Body of pancreas (tissue), 4 donors: ENCODE measurements at regions not wholly inside any gene's neighbourhood (a gene's known extent, or its start where the extent isn't known, plus 50 kb on each side); places are given as distances from the start of the nearest gene placed in this dataset.

Experiments
- ATAC-seq: fragments of 150-250 bp; one replicate; pipeline ENCODE4 v1.9.1; 2016
- DNase-seq, 4 donors: peaks; one replicate each; pipeline ENCODE4 v3.0.0-alpha.2; 2019
- H3K27ac ChIP-seq, 4 donors: fragments of 200-600 bp; sonication (generic); 1 replicate in 3 of 4; 2 replicates in 1 of 4; pipeline versions ENCODE4 v1.5.1 to v1.6.1; 2016 to 2019; ENCODE audit warnings: mild to moderate bottlenecking in 1 of 4, mixed read lengths in 1 of 4, moderate library complexity in 1 of 4
- H3K27me3 ChIP-seq, 2 donors: fragments of 200-600 bp; sonication (generic); one replicate each; pipeline ENCODE4 v1.6.0; 2016; ENCODE audit warnings: mild to moderate bottlenecking in 1 of 2
- H3K36me3 ChIP-seq, 2 donors: fragments of 200-600 bp; sonication (generic); replicated peaks in 1 of 2; 2 replicates each; pipeline ENCODE4 v1.5.1; 2016; ENCODE audit warnings: low read depth in 2 of 2; ENCODE audit not compliant: insufficient read depth in 1 of 2
- H3K4me1 ChIP-seq: fragments of 200-600 bp; sonication (generic); one replicate; pipeline ENCODE4 v1.6.0; 2016
- H3K4me3 ChIP-seq, 2 donors: fragments of 200-600 bp; sonication (generic); 1 replicate in 1 of 2; 2 replicates in 1 of 2; pipeline ENCODE4 v1.5.1; 2016 to 2019
- H3K9me3 ChIP-seq, 3 donors: fragments of 200-600 bp; sonication (generic); 1 replicate in 2 of 3; 2 replicates in 1 of 3; pipeline ENCODE4 v1.5.1; 2016
- POLR2A ChIP-seq, 3 donors: fragments of 450-650 bp; IDR thresholded peaks; one replicate each; pipeline ENCODE4 v1.6.1; 2016; ENCODE audit warnings: antibody characterized with exemption in 3 of 3, mild to moderate bottlenecking in 2 of 3
- WGBS, 2 donors: methylation state at CpG; one replicate each; pipeline ENCODE4 v1.1.5; 2017; 5-methylcytosine and 5-hydroxymethylcytosine counted together
- intact Hi-C: fragments of 100-400 bp; cut with DNase I; formaldehyde crosslinking; loops from one replicate; pipeline ENCODE4 v1.15.1; 2023
- TF ChIP-seq, protein P1 (sequence below), 7 experiments: fragments of 450-650 bp in 4 of 7; fragments of 200-600 bp in 3 of 7; sonication (generic) in 3 of 7; IDR thresholded peaks; one replicate each; pipeline ENCODE4 v1.5.1; 2016 to 2019; ENCODE audit warnings: antibody characterized with exemption in 7 of 7

DNA sequence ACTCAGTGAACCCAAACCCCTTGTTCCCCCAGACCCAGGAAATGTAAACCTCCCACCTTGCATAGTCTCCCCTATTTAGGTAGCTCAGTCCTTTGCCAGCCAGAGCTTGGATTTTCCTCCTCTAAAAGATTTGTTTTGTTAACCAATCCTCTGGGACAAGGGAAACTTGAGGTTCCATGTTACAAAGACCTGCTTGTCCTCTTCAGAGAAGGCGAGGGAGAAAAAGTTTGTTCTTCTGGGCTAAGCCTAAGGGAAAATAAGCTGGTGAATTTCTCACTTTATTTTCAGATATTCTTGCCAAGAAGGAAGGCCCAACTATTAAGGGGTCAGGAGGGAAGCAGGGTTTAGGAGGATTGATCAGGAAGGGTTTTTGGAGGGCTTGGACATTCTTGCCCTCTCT lies 136.1 kb upstream of the PROK2 start:
- TF ChIP-seq POLR2A (IDR thresholded peaks at IDR 0.05) = no peak
- TF ChIP-seq, protein P1, sequence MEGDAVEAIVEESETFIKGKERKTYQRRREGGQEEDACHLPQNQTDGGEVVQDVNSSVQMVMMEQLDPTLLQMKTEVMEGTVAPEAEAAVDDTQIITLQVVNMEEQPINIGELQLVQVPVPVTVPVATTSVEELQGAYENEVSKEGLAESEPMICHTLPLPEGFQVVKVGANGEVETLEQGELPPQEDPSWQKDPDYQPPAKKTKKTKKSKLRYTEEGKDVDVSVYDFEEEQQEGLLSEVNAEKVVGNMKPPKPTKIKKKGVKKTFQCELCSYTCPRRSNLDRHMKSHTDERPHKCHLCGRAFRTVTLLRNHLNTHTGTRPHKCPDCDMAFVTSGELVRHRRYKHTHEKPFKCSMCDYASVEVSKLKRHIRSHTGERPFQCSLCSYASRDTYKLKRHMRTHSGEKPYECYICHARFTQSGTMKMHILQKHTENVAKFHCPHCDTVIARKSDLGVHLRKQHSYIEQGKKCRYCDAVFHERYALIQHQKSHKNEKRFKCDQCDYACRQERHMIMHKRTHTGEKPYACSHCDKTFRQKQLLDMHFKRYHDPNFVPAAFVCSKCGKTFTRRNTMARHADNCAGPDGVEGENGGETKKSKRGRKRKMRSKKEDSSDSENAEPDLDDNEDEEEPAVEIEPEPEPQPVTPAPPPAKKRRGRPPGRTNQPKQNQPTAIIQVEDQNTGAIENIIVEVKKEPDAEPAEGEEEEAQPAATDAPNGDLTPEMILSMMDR (IDR thresholded peaks at IDR 0.05) = no peak
- Histone ChIP-seq H3K27me3 (no peaks in the 10 kb centered on the region), H3K27ac (no peak overlapping the region), H3K4me1 (no peaks in the 10 kb centered on the region), H3K9me3 (no peaks in the 10 kb centered on the region), H3K36me3 (no peaks in the 10 kb centered on the region), H3K4me3 (no peak overlapping the region)
- intact Hi-C loops = no loop called here
- WGBS, 2 donors = 60 to 87% methylated on average over 1 of the region's 1 CpG
- DNase-seq = no peak
- no peak for ATAC-seq

DNA sequence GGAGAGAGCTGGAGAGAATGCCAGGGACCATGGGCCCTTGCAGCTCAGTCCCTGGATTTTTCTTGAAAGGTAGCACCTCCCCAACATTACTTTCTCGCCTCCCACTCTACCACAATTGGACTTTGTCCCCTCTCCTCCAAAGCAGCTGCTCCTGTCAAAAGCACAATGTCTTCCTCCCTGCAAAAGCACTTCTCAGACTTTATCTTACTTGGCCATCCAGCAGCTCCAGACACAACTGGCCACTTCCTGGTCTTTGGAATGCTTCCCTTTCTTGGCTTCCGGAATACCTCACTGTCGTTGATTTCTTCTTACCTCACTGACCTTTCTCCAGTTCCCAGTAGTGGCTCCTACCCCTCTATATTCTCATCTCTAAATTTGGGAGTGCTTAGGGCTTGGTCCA lies 134.6 kb upstream of the PROK2 start:
- H3K4me3 ChIP-seq = no peak overlapping the region
- no peak overlapping the region for H3K27ac ChIP-seq
- H3K36me3 ChIP-seq = no peaks in the 10 kb centered on the region
- intact Hi-C loops = no loop called here
- TF ChIP-seq, protein P1 (IDR thresholded peaks at IDR 0.05) = no peak
- TF ChIP-seq POLR2A (IDR thresholded peaks at IDR 0.05) = no peak
- no peaks in the 10 kb centered on the region for H3K27me3 ChIP-seq
- H3K9me3 ChIP-seq = no peaks in the 10 kb centered on the region
- DNase-seq (no peak), ATAC-seq (no peak)
- 51 to 60% methylated on average over 3 of the region's 3 CpGs for WGBS, 2 donors
- no peaks in the 10 kb centered on the region for H3K4me1 ChIP-seq

DNA sequence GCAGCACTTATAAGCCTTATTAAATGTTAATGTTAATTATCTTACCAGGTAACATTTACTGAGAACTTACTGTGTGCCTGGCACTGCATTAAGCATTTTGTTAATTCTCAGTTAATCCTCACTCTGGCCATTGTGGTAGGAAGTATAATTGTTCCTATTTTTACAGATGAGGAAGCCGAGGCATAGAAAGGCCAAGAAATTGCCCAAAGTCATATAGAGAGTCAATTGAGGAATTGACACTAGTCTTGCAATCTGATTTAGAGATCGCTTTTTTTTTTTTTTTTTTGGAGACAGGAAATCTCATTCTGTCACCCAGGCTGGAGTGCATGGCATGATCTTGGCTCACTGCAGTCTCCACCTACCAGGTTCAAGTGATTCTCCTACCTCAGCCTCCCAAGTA lies 132.6 kb upstream of the PROK2 start:
- no peaks in the 10 kb centered on the region for H3K4me1 ChIP-seq
- ATAC-seq = no peak

DNA sequence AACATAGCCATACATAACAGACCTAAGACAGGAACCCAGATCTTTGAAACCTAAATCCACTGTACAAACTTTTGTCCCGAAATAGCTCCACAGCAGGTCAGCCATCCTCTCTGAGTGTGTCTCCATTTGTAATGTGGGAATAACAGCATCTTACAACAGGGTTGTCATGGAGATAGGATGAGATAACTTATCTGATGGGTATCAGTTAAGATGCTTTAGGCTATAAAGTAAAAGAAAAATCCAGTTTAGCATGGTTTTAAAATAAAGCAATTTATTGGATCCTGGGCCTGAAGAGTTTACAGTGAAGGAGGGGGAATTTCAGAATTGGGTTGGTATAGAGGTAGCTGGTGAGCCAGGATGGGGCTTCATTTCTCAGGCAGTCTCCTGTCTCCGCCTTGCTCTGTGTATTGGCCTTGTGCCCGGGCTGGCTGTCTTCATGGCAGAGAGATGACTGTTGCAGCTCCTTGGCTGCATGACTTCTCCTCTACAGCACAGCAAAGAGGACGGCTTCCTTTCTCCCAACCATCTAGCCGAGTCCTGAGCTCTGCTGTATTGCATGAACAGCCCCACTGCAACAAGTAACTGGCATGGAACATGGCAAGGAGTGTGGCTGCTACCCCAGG lies 131.9 kb upstream of the PROK2 start:
- H3K4me1 ChIP-seq = no peaks in the 10 kb centered on the region
- intact Hi-C loops = no loop called here
- TF ChIP-seq, protein P1 (IDR thresholded peaks at IDR 0.05) = no peak
- no peak for TF ChIP-seq POLR2A (IDR thresholded peaks at IDR 0.05)
- no peak overlapping the region for H3K4me3 ChIP-seq
- H3K36me3 ChIP-seq = no peaks in the 10 kb centered on the region
- DNase-seq (no peak), ATAC-seq (no peak)
- H3K27ac ChIP-seq = no peak overlapping the region
- WGBS, 2 donors = 71% methylated on average over 5 of the region's 5 CpGs
- no peaks in the 10 kb centered on the region for H3K27me3 ChIP-seq
- no peaks in the 10 kb centered on the region for H3K9me3 ChIP-seq

More for the DNA sequence above, 132.6 kb upstream of the PROK2 start:
- H3K36me3 ChIP-seq = no peaks in the 10 kb centered on the region
- intact Hi-C loops = no loop called here
- TF ChIP-seq, protein P1 (IDR thresholded peaks at IDR 0.05) = no peak
- no peak overlapping the region for H3K4me3 ChIP-seq
- no peaks in the 10 kb centered on the region for H3K27me3 ChIP-seq
- H3K9me3 ChIP-seq = no peaks in the 10 kb centered on the region
- H3K27ac ChIP-seq = no peak overlapping the region
- 65 to 80% methylated on average over 2 of the region's 2 CpGs for WGBS, 2 donors
- DNase-seq = no peak

DNA sequence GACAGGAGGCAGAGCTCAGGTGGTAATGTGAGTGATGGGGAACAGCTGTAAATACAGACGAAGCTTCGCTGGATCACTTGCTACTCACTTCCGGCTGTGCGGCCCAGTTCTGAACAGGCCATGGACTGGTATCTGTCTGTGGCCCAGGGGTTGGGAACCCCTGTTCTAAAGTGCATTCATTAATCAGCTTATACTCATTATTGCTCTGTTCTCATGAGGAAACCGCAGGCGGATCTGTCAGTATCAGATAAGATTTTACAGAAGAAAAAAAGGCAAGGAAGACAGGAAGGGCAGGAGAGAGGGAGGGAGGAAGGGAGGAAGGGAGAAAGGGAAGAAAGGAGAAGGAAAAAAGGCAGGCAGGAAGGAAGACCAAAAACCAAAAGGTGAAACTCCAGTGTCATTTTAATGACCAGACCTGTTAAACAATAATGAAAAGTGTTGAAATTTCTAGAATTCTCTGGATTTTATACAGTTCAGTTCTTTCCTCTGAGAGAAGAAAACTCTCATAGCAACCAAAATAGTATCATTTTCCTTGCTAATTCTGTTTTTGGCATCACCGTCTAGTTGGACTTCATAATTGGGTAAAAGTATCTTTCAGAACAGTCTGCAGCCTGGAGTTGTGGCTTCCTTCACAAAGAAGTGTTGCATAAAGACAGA lies 128.0 kb upstream of the PROK2 start:
- Histone ChIP-seq H3K27me3 (no peaks in the 10 kb centered on the region), H3K27ac (no peak overlapping the region), H3K9me3 (no peaks in the 10 kb centered on the region), H3K4me1 (no peaks in the 10 kb centered on the region), H3K4me3 (no peak overlapping the region), H3K36me3 (no peaks in the 10 kb centered on the region)
- whole genome bisulfite sequencing, 2 donors = 66 to 86% methylated on average over 7 of the region's 7 CpGs
- ATAC-seq = no peak
- intact Hi-C loops = no loop called here
- DNase-seq = no peak
- TF ChIP-seq, protein P1 (IDR thresholded peaks at IDR 0.05) = no peak
- no peak for TF ChIP-seq POLR2A (IDR thresholded peaks at IDR 0.05)
